Gastroesophageal sphincter (tissue), 3 donors: ENCODE measurements at regions not wholly inside any gene's neighbourhood (a gene's known extent, or its start where the extent isn't known, plus 50 kb on each side); places are given as distances from the start of the nearest gene placed in this dataset.

Source experiments
- CTCF ChIP-seq, 4 experiments: fragments of 200-600 bp in 2 of 4; fragments of 450-650 bp in 2 of 4; sonication (generic) in 1 of 4; IDR thresholded peaks; one replicate each; pipeline ENCODE4 v1.5.1; 2017 to 2019; ENCODE audit warnings: antibody characterized with exemption in 4 of 4, mild to moderate bottlenecking in 2 of 4, moderate library complexity in 2 of 4
- EP300 ChIP-seq: sonication (generic); formaldehyde crosslinking; IDR thresholded peaks from one replicate; pipeline ENCODE4 v1.6.1; 2017; ENCODE audit warnings: antibody characterized with exemption, mild to moderate bottlenecking
- POLR2A ChIP-seq, 2 donors: fragments of 450-650 bp; IDR thresholded peaks; one replicate each; pipeline ENCODE4 v1.6.1; 2017; ENCODE audit warnings: antibody characterized with exemption in 2 of 2, mild to moderate bottlenecking in 2 of 2, moderate library complexity in 1 of 2
- POLR2AphosphoS5 ChIP-seq: sonication (generic); formaldehyde crosslinking; IDR thresholded peaks from one replicate; pipeline ENCODE4 v1.6.1; 2017; ENCODE audit warnings: antibody characterized with exemption

GRCh38 chr5:74942622-74943286, 76.6 kb upstream of the FAM169A start:
- TF ChIP-seq CTCF (IDR thresholded peaks at IDR 0.05) = no peak
- TF ChIP-seq POLR2A (IDR thresholded peaks at IDR 0.05) = no peak
- no peak for TF ChIP-seq EP300
- no peak for TF ChIP-seq POLR2AphosphoS5
